ENCODE measurements at regions not wholly inside any gene's neighbourhood (a gene's known extent, or its start where the extent isn't known, plus 50 kb on each side); places are given as distances from the start of the nearest gene placed in this dataset.

- TF ChIP-seq POLR2AphosphoS5 (IDR thresholded peaks at IDR 0.05; ENCODE audit: low read depth, low read length) (no peak), POLR2A (IDR thresholded peaks at IDR 0.05; ENCODE audit: low read depth, low read length) (no peak), SPI1 (IDR thresholded peaks at IDR 0.05; ENCODE audit: low read depth, low read length) (no peak), TAF1 (IDR thresholded peaks at IDR 0.05; ENCODE audit: low read depth, low read length) (no peak), POU2F2 (IDR thresholded peaks at IDR 0.05; ENCODE audit: low read depth, low read length) (no peak), PAX5 (IDR thresholded peaks at IDR 0.05; ENCODE audit: insufficient read depth, low read length, severe bottlenecking) (no peak)
These were observed 602.1 kb downstream of the SOX6 start for GRCh38 chr11:15754221-15754620.
